PC-9 (cell line): ENCODE measurements at regions not wholly inside any gene's neighbourhood (a gene's known extent, or its start where the extent isn't known, plus 50 kb on each side); places are given as distances from the start of the nearest gene placed in this dataset.

Experiments used
- BruUV-seq: library from RNA; stranded (reverse); fragments of 400-500 nt; replicated peaks from 2 replicates; lab custom pipeline; 2021; lab: Mats Ljungman, UMichigan
- CTCF ChIA-PET: fragments of 300-600 bp; sonication (Branson Sonifier 250); formaldehyde crosslinking; loops from one replicate; lab custom pipeline; 2022; ENCODE audit warnings: antibody characterized with exemption; lab: Charles Lee
- POLR2A ChIA-PET: fragments of 300-600 bp; sonication (Branson Sonifier 250); formaldehyde crosslinking; loops from one replicate; lab custom pipeline; 2022; ENCODE audit warnings: antibody characterized with exemption; ENCODE audit not compliant: unreplicated experiment; lab: Charles Lee
- DNase-seq, 2 experiments: peaks; one replicate each; pipeline versions ENCODE4 v3.0.0 to v3.0.0-alpha.2; 2015 to 2022; ENCODE audit warnings: mixed read lengths in 1 of 2
- H2AFZ ChIP-seq: fragments of 200-600 bp; sonication (generic); 2 replicates; pipeline ENCODE4 v1.8.1; 2017; ENCODE audit warnings: antibody characterized with exemption
- H3F3A ChIP-seq: fragments of 200-600 bp; sonication (generic); 2 replicates; pipeline ENCODE4 v1.8.1; 2017; ENCODE audit warnings: antibody characterized with exemption, mild to moderate bottlenecking, low read depth; ENCODE audit not compliant: insufficient read depth
- H3K27ac ChIP-seq: fragments of 200-600 bp; sonication (generic); 2 replicates; pipeline ENCODE4 v1.6.1; 2016; ENCODE audit warnings: mixed run types
- H3K27me3 ChIP-seq: fragments of 200-600 bp; sonication (generic); 2 replicates; pipeline ENCODE4 v1.6.1; 2016; ENCODE audit warnings: low read depth, mixed run types; ENCODE audit not compliant: insufficient read depth
- H3K36me3 ChIP-seq: fragments of 200-600 bp; sonication (generic); 2 replicates; pipeline ENCODE4 v1.6.1; 2016; ENCODE audit warnings: low read depth, mixed run types
- H3K4me1 ChIP-seq: fragments of 200-600 bp; sonication (generic); replicated peaks from 2 replicates; pipeline ENCODE4 v1.6.1; 2016; ENCODE audit warnings: mixed run types; ENCODE audit not compliant: insufficient read depth
- H3K4me2 ChIP-seq: fragments of 200-600 bp; sonication (generic); 2 replicates; pipeline ENCODE4 v1.6.1; 2017; ENCODE audit warnings: mixed run types
- H3K4me3 ChIP-seq: fragments of 200-600 bp; sonication (generic); 2 replicates; pipeline ENCODE4 v1.6.1; 2016; ENCODE audit warnings: mixed run types
- H3K79me2 ChIP-seq: fragments of 200-600 bp; sonication (generic); 2 replicates; pipeline ENCODE4 v1.6.1; 2017; ENCODE audit warnings: low read depth, mixed run types
- H3K9me2 ChIP-seq: fragments of 200-600 bp; sonication (generic); 2 replicates; pipeline ENCODE4 v1.8.1; 2017; ENCODE audit warnings: mild to moderate bottlenecking; ENCODE audit not compliant: insufficient read depth
- H3K9me3 ChIP-seq: fragments of 200-600 bp; sonication (generic); 2 replicates; pipeline ENCODE4 v1.8.1; 2016; ENCODE audit warnings: low read depth; ENCODE audit not compliant: insufficient read depth
- H4K20me1 ChIP-seq: fragments of 200-600 bp; sonication (generic); 2 replicates; pipeline ENCODE4 v1.8.1; 2017; ENCODE audit not compliant: insufficient read depth
- EZH2 ChIP-seq: fragments of 200-600 bp; sonication (generic); IDR thresholded peaks from 2 replicates; pipeline ENCODE4 v1.8.0; 2017; ENCODE audit warnings: antibody characterized with exemption, low read depth
- intact Hi-C: fragments of 100-400 bp; cut with micrococcal nuclease; formaldehyde crosslinking; loops from one replicate; pipeline ENCODE4 v1.10.0; 2022; ENCODE audit not compliant: unreplicated experiment
- TF ChIP-seq, protein P1 (sequence below): fragments of 200-600 bp; sonication (generic); conservative IDR thresholded peaks from 2 replicates; pipeline ENCODE4 v1.6.1; 2017; ENCODE audit warnings: mixed run types, antibody characterized with exemption, mild to moderate bottlenecking, moderate library complexity

DNA sequence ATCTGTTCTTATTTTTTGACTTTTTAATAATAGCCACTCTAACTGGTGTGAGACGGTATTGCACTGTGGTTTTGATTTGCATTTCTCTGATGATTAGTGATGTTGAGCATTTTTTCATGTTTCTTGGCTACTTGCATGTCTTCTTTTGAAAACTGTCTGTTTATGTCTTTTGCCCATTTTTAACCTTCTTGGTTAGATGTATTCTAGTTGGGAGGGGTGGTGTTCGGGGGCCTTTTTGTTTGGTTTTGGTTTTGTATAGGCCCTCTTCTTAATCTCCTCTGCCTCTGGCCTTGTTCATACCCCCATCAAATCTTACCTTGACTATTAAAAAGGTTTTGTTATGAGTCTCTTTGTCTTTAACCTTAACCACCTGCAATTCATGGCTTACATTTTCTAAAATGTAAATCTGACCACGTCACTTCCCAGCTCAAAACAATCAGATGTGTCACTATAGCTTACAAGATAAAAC, 107.8 kb upstream of the NR4A3 start:
- H3K9me2 ChIP-seq: no peaks in the 10 kb centered on the region; the same call in 1 of the 2 replicates
- no peaks in the 10 kb centered on the region for H3K9me3 ChIP-seq
- POLR2A ChIA-PET: no interaction called here
- H2AFZ ChIP-seq: no peak overlapping the region
- DNase-seq: no peak
- CTCF ChIA-PET: no interaction called here
- no peak overlapping the region for H3K4me2 ChIP-seq
- H3K27ac ChIP-seq: no peak overlapping the region
- H3K79me2 ChIP-seq: no peaks in the 10 kb centered on the region
- no peaks in the 10 kb centered on the region for H3F3A ChIP-seq
- H3K36me3 ChIP-seq: no peaks in the 10 kb centered on the region
- H3K4me3 ChIP-seq: no peak overlapping the region
- no peaks in the 10 kb centered on the region; the same call in 1 of the 2 replicates for H4K20me1 ChIP-seq
- no TSS peak for BruUV-seq
- no peaks in the 10 kb centered on the region for H3K4me1 ChIP-seq
- intact Hi-C loops: no loop called here
- no peaks in the 10 kb centered on the region for H3K27me3 ChIP-seq
- TF ChIP-seq, protein P1, sequence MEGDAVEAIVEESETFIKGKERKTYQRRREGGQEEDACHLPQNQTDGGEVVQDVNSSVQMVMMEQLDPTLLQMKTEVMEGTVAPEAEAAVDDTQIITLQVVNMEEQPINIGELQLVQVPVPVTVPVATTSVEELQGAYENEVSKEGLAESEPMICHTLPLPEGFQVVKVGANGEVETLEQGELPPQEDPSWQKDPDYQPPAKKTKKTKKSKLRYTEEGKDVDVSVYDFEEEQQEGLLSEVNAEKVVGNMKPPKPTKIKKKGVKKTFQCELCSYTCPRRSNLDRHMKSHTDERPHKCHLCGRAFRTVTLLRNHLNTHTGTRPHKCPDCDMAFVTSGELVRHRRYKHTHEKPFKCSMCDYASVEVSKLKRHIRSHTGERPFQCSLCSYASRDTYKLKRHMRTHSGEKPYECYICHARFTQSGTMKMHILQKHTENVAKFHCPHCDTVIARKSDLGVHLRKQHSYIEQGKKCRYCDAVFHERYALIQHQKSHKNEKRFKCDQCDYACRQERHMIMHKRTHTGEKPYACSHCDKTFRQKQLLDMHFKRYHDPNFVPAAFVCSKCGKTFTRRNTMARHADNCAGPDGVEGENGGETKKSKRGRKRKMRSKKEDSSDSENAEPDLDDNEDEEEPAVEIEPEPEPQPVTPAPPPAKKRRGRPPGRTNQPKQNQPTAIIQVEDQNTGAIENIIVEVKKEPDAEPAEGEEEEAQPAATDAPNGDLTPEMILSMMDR: no peak
- TF ChIP-seq EZH2: no peak

DNA sequence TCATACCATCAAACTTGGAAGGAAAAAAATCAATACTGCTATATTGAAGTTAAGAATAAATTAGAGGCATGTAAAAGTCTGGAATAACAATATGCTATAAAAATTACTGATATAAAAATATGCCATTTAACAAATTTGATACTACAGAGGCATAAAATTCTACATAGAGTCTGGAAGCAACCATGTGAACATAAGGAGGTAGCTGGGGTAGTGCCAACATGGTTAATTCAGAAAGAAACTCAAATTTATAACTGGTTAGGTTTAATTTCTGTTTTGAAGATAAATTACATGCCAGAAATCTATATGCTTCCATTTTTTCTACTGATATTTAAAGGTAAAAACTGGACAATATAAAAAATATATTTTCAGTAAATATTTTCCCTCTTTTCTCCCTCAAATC, 103.1 kb upstream of the NR4A3 start:
- 0 out of 2 replicates have a peak, but pooled peaks cover 4% of the 10 kb centered on the region for H4K20me1 ChIP-seq
- no peak overlapping the region for H3K27ac ChIP-seq
- no peaks in the 10 kb centered on the region for H3K4me1 ChIP-seq
- intact Hi-C loops: no loop called here
- no peaks in the 10 kb centered on the region for H3K27me3 ChIP-seq
- no peak overlapping the region for H3K4me2 ChIP-seq
- no TSS peak for BruUV-seq
- DNase-seq: no peak
- no peak overlapping the region for H3K4me3 ChIP-seq
- no peaks in the 10 kb centered on the region for H3F3A ChIP-seq
- ChIA-PET CTCF (no interaction called here), POLR2A (no interaction called here)
- H3K9me2 ChIP-seq: no peaks in the 10 kb centered on the region; the same call in none of the 2 replicates
- H3K79me2 ChIP-seq: no peaks in the 10 kb centered on the region
- H2AFZ ChIP-seq: no peak overlapping the region
- TF ChIP-seq, protein P1: no peak
- no peaks in the 10 kb centered on the region for H3K9me3 ChIP-seq
- H3K36me3 ChIP-seq: no peaks in the 10 kb centered on the region

DNA sequence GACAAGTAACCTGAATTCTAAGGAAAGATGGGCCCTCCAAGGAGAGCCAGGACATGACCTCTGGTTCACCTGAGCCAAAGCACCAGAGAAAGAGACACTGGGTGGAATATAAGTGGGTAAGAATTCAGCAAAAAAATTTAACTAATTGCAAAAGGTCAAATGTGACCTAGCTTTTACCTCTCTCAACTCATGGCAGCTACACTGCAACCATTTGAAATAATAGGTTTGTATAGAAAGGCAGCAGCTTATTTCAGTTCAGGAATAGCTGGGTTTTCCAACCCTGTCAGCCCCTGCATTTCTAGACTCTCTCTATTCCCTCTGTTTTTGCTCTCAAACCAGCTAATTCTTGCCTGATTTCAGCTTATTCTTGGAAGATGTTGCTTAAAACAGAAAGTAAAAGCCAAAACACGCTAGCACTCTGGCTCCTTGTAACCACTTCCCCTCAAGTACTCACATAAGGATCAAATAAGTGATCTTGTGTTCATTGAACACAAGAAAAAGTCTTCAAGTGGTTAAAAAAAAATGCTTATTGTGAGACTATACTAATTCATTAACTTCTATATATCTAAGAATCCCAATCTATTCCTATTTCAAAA, 101.1 kb upstream of the NR4A3 start:
- no peak for TF ChIP-seq EZH2
- TF ChIP-seq, protein P1: no peak
- POLR2A ChIA-PET: no interaction called here
- Histone ChIP-seq H2AFZ (peak overlapping the region; percentile 37; the same call in 1 of the 2 replicates), H3K27me3 (no peaks in the 10 kb centered on the region), H3K9me3 (no peaks in the 10 kb centered on the region), H3K9me2 (no peaks in the 10 kb centered on the region; the same call in none of the 2 replicates), H3K27ac (no peak overlapping the region), H3K4me1 (no peaks in the 10 kb centered on the region), H3K79me2 (no peaks in the 10 kb centered on the region), H3K4me3 (no peak overlapping the region), H4K20me1 (0 out of 2 replicates have a peak, but pooled peaks cover 4% of the 10 kb centered on the region), H3F3A (no peaks in the 10 kb centered on the region), H3K36me3 (no peaks in the 10 kb centered on the region), H3K4me2 (peak overlapping the region; percentile 40)
- DNase-seq: no peak
- no TSS peak for BruUV-seq
- CTCF ChIA-PET: interaction anchor here (0.5 kb wide), 1 partner anchor 86 kb away, joined by 3 read pairs; no protein-coding TSS in a partner anchor
- intact Hi-C loops: no loop called here
